ENCODE measurements at regions not wholly inside any gene's neighbourhood (a gene's known extent, or its start where the extent isn't known, plus 50 kb on each side); places are given as distances from the start of the nearest gene placed in this dataset.
"Not testable (repeated sequence)": the region's sequence is repeated elsewhere in the genome, so short reads cannot be mapped to it uniquely, and the experiment has no call there.

DNA sequence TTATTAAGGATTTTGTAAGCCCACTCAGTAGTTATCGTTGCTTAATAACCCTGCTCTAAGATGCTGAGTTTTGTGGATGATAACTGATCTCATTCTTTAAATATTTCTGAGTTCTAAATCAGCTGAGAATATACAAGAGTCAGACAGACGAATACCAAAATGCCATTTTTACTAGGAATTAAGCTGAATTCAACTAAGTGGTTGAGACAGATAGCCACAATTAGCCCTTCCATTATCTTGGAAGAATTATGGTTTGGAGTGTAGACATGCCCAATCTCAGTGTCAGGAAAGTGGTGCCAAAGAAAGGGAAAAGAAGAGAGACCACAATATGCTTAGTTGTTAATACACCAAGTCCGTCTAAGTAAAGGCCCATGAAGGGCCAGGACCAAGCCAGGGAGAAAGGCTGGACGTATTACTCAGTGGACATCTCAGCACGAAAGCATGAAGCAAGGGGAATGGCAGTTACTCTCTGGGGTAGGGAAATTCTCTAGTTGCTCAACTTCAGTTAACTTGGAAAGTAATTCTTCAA, 58.6 kb downstream of the KCNA5 start:
- DNase-seq = no peak
- TF ChIP-seq, protein P1, sequence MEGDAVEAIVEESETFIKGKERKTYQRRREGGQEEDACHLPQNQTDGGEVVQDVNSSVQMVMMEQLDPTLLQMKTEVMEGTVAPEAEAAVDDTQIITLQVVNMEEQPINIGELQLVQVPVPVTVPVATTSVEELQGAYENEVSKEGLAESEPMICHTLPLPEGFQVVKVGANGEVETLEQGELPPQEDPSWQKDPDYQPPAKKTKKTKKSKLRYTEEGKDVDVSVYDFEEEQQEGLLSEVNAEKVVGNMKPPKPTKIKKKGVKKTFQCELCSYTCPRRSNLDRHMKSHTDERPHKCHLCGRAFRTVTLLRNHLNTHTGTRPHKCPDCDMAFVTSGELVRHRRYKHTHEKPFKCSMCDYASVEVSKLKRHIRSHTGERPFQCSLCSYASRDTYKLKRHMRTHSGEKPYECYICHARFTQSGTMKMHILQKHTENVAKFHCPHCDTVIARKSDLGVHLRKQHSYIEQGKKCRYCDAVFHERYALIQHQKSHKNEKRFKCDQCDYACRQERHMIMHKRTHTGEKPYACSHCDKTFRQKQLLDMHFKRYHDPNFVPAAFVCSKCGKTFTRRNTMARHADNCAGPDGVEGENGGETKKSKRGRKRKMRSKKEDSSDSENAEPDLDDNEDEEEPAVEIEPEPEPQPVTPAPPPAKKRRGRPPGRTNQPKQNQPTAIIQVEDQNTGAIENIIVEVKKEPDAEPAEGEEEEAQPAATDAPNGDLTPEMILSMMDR (IDR thresholded peaks at IDR 0.05) = no peak
- TF ChIP-seq POLR2A (IDR thresholded peaks at IDR 0.05) = no peak
- Histone ChIP-seq H3K4me1 (no peaks in the 10 kb centered on the region), H3K4me3 (no peak overlapping the region), H3K27me3 (no peaks in the 10 kb centered on the region), H3K36me3 (no peaks in the 10 kb centered on the region), H3K27ac (no peak overlapping the region), H3K9me3 (no peaks in the 10 kb centered on the region)
- intact Hi-C loops (cut with DNase I; ENCODE audit: low total_unique reads) = no loop called here

DNA sequence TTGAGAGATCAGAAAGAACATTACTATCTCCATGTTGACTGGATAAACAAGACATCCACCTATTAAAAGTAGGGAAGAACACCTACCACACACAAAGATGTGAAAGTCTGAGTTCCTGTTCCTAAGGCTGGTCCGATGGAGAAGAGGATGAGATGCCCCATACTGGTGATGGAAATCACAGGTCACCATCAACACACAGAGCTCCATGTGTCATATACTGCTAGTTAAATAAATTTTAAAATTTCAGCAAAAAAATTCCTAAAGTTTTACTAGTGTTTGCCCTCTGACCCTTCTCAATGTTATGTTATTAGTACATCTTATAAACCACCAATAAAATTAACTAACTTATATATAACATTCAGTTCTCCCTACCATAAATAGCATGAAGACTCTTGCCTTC, 59.1 kb downstream of the KCNA5 start:
- Histone ChIP-seq H3K27ac (no peak overlapping the region), H3K36me3 (no peaks in the 10 kb centered on the region), H3K4me3 (no peak overlapping the region), H3K4me1 (no peaks in the 10 kb centered on the region), H3K27me3 (no peaks in the 10 kb centered on the region), H3K9me3 (no peaks in the 10 kb centered on the region)
- no peak for DNase-seq
- intact Hi-C loops (cut with DNase I; ENCODE audit: low total_unique reads) = no loop called here
- TF ChIP-seq, protein P1 (IDR thresholded peaks at IDR 0.05) = no peak
- TF ChIP-seq POLR2A (IDR thresholded peaks at IDR 0.05) = no peak

DNA sequence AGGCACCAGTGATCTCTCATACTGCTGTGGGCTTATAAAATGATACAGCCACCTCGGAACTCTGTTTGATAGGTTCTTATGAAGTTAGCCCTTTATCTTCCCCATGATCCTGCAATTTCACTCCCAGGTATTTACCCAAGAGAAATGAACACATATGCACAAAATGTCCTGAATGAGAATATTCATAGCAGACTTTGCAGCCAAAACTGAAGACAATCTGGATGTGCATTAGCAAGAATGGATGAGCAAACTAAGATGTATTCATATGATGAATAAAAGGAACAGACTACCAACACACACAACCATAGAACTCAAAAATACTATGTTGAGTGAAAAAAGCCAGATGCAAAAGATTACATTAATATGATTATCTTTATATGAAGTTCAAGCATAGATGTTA, 66.7 kb downstream of the KCNA5 start:
- DNase-seq = no peak
- H3K27me3 ChIP-seq = no peaks in the 10 kb centered on the region
- no peaks in the 10 kb centered on the region for H3K36me3 ChIP-seq
- TF ChIP-seq, protein P1 (IDR thresholded peaks at IDR 0.05) = no peak
- TF ChIP-seq POLR2A (IDR thresholded peaks at IDR 0.05) = no peak
- H3K27ac ChIP-seq = no peak overlapping the region
- no peak overlapping the region for H3K4me3 ChIP-seq
- H3K4me1 ChIP-seq = no peaks in the 10 kb centered on the region
- no peaks in the 10 kb centered on the region for H3K9me3 ChIP-seq
- intact Hi-C loops (cut with DNase I; ENCODE audit: low total_unique reads) = no loop called here

DNA sequence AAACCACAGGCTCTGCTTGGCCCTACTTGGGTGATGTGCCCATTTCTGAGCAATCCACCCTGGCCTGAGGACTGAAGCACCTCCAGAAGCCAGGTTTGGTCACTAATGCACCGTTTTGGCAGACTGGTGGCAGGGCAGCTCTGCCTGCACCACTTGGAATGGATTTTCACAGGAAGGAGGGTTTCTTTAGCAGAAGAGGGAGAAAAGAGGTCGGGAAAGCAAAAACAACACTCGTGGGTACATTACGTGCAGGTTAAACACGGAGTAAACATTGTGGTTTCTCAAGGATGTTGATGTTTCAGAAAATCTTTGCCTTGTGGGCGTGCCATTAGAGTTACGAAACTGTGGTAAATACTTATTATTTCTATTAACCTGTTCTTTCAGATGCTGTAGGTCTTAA, 70.8 kb downstream of the KCNA5 start:
- intact Hi-C loops (cut with DNase I; ENCODE audit: low total_unique reads) = no loop called here
- no peak for DNase-seq
- no peak overlapping the region for H3K4me3 ChIP-seq
- no peaks in the 10 kb centered on the region for H3K27me3 ChIP-seq
- no peak overlapping the region for H3K27ac ChIP-seq
- no peaks in the 10 kb centered on the region for H3K4me1 ChIP-seq
- no peak for TF ChIP-seq POLR2A (IDR thresholded peaks at IDR 0.05)
- TF ChIP-seq, protein P1 (IDR thresholded peaks at IDR 0.05) = no peak
- H3K36me3 ChIP-seq = no peaks in the 10 kb centered on the region
- H3K9me3 ChIP-seq = no peaks in the 10 kb centered on the region

DNA sequence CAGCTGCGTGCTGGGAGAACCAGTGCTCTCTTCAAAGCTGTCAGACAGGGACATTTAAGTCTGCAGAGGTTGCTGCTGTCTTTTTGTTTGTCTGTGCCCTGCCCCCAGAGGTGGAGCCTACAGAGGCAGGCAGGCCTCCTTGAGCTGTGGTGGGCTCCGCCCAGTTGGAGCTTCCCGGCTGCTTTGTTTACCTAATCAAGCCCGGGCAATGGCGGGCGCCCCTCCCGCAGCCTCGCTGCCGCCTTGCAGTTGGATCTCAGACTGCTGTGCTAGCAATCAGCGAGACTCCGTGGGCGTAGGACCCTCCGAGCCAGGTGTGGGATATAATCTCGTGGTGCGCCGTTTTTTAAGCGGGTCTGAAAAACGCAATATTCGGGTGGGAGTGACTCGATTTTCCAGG, 78.1 kb downstream of the KCNA5 start:
- H3K9me3 ChIP-seq; DNase-seq; H3K27me3 ChIP-seq; H3K4me1 ChIP-seq; H3K4me3 ChIP-seq; H3K27ac ChIP-seq; intact Hi-C loops (cut with DNase I; ENCODE audit: low total_unique reads); H3K36me3 ChIP-seq: not testable (repeated sequence)

DNA sequence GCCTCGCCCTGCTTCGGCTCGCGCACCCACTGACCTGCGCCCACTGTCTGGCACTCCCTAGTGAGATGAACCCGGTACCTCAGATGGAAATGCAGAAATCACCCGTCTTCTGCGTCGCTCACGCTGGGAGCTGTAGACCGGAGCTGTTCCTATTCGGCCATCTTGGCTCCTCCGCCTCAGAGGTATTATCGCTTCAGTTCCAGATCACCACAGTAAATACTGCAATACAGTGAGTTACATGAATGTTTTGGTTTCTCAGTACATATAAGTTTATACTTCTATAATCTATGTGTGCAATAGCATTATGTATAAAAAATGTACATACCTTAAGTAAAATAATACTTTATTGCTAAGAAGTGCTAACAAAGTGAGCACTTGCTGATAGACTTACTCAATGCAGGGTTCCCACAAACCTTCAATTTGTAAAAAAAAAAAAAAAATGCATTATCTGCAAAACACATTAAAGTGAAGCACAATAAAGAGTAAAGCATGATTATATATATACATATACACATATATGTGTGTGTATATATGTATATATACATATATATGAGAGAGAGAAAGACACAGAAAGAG, 78.7 kb downstream of the KCNA5 start:
- H3K9me3 ChIP-seq; H3K4me1 ChIP-seq; DNase-seq; intact Hi-C loops (cut with DNase I; ENCODE audit: low total_unique reads); H3K4me3 ChIP-seq; H3K27me3 ChIP-seq; H3K27ac ChIP-seq; H3K36me3 ChIP-seq: not testable (repeated sequence)
